Activated naive CD8-positive, alpha-beta T cell treated with anti-CD3 and anti-CD28 coated beads, Interleukin-2, amount 50 U/mL, for 24 hours (primary cell): ENCODE measurements at regions not wholly inside any gene's neighbourhood (a gene's known extent, or its start where the extent isn't known, plus 50 kb on each side); places are given as distances from the start of the nearest gene placed in this dataset.
"Not testable (repeated sequence)": the region's sequence is repeated elsewhere in the genome, so short reads cannot be mapped to it uniquely, and the experiment has no call there.

ENCODE experiments used
- ATAC-seq: fragments of 150-1000 bp; cut with Tn5 transposase; one replicate; pipeline ENCODE4 v1.10.0; 2021
- DNase-seq: peaks from one replicate; pipeline ENCODE4 v3.0.0; 2021
- H3K27ac Mint-ChIP-seq: one replicate; pipeline ENCODE4 v1.8.0; 2021; ENCODE audit warnings: mild to moderate bottlenecking, mixed read lengths
- H3K27me3 Mint-ChIP-seq: one replicate; pipeline ENCODE4 v1.8.0; 2021; ENCODE audit warnings: mixed read lengths
- H3K36me3 Mint-ChIP-seq: one replicate; pipeline ENCODE4 v1.8.0; 2021; ENCODE audit warnings: low read depth, mixed read lengths
- H3K4me1 Mint-ChIP-seq: one replicate; pipeline ENCODE4 v1.8.0; 2021; ENCODE audit warnings: mixed read lengths
- H3K4me3 Mint-ChIP-seq: one replicate; pipeline ENCODE4 v1.8.0; 2021; ENCODE audit warnings: mild to moderate bottlenecking, moderate library complexity, mixed read lengths
- H3K9me3 Mint-ChIP-seq: one replicate; pipeline ENCODE4 v1.8.0; 2021; ENCODE audit warnings: mixed read lengths

GRCh38 chr5:152556784-152557183 is 151.7 kb upstream of the NMUR2 start:
- Mint-ChIP-seq H3K27me3 (peaks cover 2% of the 10 kb centered on the region), H3K36me3 (no peaks in the 10 kb centered on the region), H3K4me3 (no peak overlapping the region), H3K9me3 (no peaks in the 10 kb centered on the region), H3K27ac (no peak overlapping the region), H3K4me1 (no peaks in the 10 kb centered on the region)
- no peak for ATAC-seq
- no peak for DNase-seq

GRCh38 chr5:152560512-152561137 is 155.5 kb upstream of the NMUR2 start:
- ATAC-seq (no peak), DNase-seq (peak; percentile 35)
- H3K27ac Mint-ChIP-seq, result no peak overlapping the region
- no peaks in the 10 kb centered on the region for H3K36me3 Mint-ChIP-seq
- no peak overlapping the region for H3K4me3 Mint-ChIP-seq
- H3K27me3 Mint-ChIP-seq, result no peaks in the 10 kb centered on the region
- H3K9me3 Mint-ChIP-seq, result no peaks in the 10 kb centered on the region
- H3K4me1 Mint-ChIP-seq, result no peaks in the 10 kb centered on the region

- no peaks in the 10 kb centered on the region for H3K4me1 Mint-ChIP-seq
- no peaks in the 10 kb centered on the region for H3K36me3 Mint-ChIP-seq
- no peaks in the 10 kb centered on the region for H3K9me3 Mint-ChIP-seq
- ATAC-seq (no peak), DNase-seq (no peak)
- H3K27ac Mint-ChIP-seq, result no peak overlapping the region
- no peak overlapping the region for H3K4me3 Mint-ChIP-seq
- H3K27me3 Mint-ChIP-seq, result no peaks in the 10 kb centered on the region
These were observed 162.9 kb upstream of the NMUR2 start for GRCh38 chr5:152568016-152568415.

- Mint-ChIP-seq H3K36me3 (no peaks in the 10 kb centered on the region), H3K4me1 (no peaks in the 10 kb centered on the region), H3K27me3 (no peaks in the 10 kb centered on the region), H3K27ac (no peak overlapping the region), H3K9me3 (no peaks in the 10 kb centered on the region), H3K4me3 (no peak overlapping the region)
- DNase-seq (no peak), ATAC-seq (no peak)
These were observed 167.7 kb upstream of the NMUR2 start for GRCh38 chr5:152572812-152573211.

GRCh38 chr5:152584103-152584502 is 179.0 kb upstream of the NMUR2 start:
- H3K4me1 Mint-ChIP-seq, result no peaks in the 10 kb centered on the region
- no peak for DNase-seq
- H3K9me3 Mint-ChIP-seq, result peaks cover 5% of the 10 kb centered on the region
- ATAC-seq, result no peak
- H3K4me3 Mint-ChIP-seq, result no peak overlapping the region
- H3K27ac Mint-ChIP-seq, result no peak overlapping the region
- peaks cover 5% of the 10 kb centered on the region for H3K27me3 Mint-ChIP-seq
- H3K36me3 Mint-ChIP-seq, result no peaks in the 10 kb centered on the region

- no peaks in the 10 kb centered on the region for H3K36me3 Mint-ChIP-seq
These were observed 187.3 kb upstream of the NMUR2 start for GRCh38 chr5:152592416-152592815.

GRCh38 chr5:152593388-152593787 is 188.3 kb upstream of the NMUR2 start:
- no peak overlapping the region for H3K4me3 Mint-ChIP-seq
- no peak for DNase-seq
- H3K27me3 Mint-ChIP-seq, result no peaks in the 10 kb centered on the region
- no peak for ATAC-seq
- no peaks in the 10 kb centered on the region for H3K4me1 Mint-ChIP-seq
- no peaks in the 10 kb centered on the region for H3K9me3 Mint-ChIP-seq
- H3K36me3 Mint-ChIP-seq, result no peaks in the 10 kb centered on the region
- no peak overlapping the region for H3K27ac Mint-ChIP-seq

More at GRCh38 chr5:152592416-152592815, 187.3 kb upstream of the NMUR2 start:
- DNase-seq (no peak), ATAC-seq (no peak)
- H3K27me3 Mint-ChIP-seq, result no peaks in the 10 kb centered on the region
- no peak overlapping the region for H3K27ac Mint-ChIP-seq
- H3K4me1 Mint-ChIP-seq, result no peaks in the 10 kb centered on the region
- no peak overlapping the region for H3K4me3 Mint-ChIP-seq
- no peaks in the 10 kb centered on the region for H3K9me3 Mint-ChIP-seq

GRCh38 chr5:152595405-152595804 is 190.3 kb upstream of the NMUR2 start:
- no peak overlapping the region for H3K27ac Mint-ChIP-seq
- no peaks in the 10 kb centered on the region for H3K36me3 Mint-ChIP-seq
- no peak overlapping the region for H3K4me3 Mint-ChIP-seq
- H3K9me3 Mint-ChIP-seq, result no peaks in the 10 kb centered on the region
- ATAC-seq (no peak), DNase-seq (no peak)
- H3K4me1 Mint-ChIP-seq, result no peaks in the 10 kb centered on the region
- no peaks in the 10 kb centered on the region for H3K27me3 Mint-ChIP-seq

- no peak for ATAC-seq
- no peaks in the 10 kb centered on the region for H3K4me1 Mint-ChIP-seq
- H3K36me3 Mint-ChIP-seq, result no peaks in the 10 kb centered on the region
- H3K4me3 Mint-ChIP-seq, result no peak overlapping the region
- H3K27ac Mint-ChIP-seq, result no peak overlapping the region
- H3K27me3 Mint-ChIP-seq, result no peaks in the 10 kb centered on the region
- H3K9me3 Mint-ChIP-seq, result no peaks in the 10 kb centered on the region
- no peak for DNase-seq
These were observed 194.0 kb upstream of the NMUR2 start for GRCh38 chr5:152599096-152599495.

- Mint-ChIP-seq H3K4me1 (no peaks in the 10 kb centered on the region), H3K27me3 (no peaks in the 10 kb centered on the region)
- ATAC-seq, result no peak
These were observed 197.0 kb upstream of the NMUR2 start for GRCh38 chr5:152601806-152602732.

GRCh38 chr5:152606050-152606449 is 201.0 kb upstream of the NMUR2 start:
- not testable (repeated sequence) for H3K27me3 Mint-ChIP-seq, ATAC-seq, H3K4me3 Mint-ChIP-seq, H3K27ac Mint-ChIP-seq, H3K9me3 Mint-ChIP-seq, H3K36me3 Mint-ChIP-seq, H3K4me1 Mint-ChIP-seq, DNase-seq

More at GRCh38 chr5:152601806-152602732, 197.0 kb upstream of the NMUR2 start:
- Mint-ChIP-seq H3K36me3 (no peaks in the 10 kb centered on the region), H3K27ac (no peak overlapping the region), H3K4me3 (no peak overlapping the region), H3K9me3 (no peaks in the 10 kb centered on the region)
- no peak for DNase-seq

- no peaks in the 10 kb centered on the region for H3K4me1 Mint-ChIP-seq
- H3K36me3 Mint-ChIP-seq, result no peaks in the 10 kb centered on the region
- no peak overlapping the region for H3K27ac Mint-ChIP-seq
- ATAC-seq (no peak), DNase-seq (no peak)
- no peaks in the 10 kb centered on the region for H3K9me3 Mint-ChIP-seq
- no peak overlapping the region for H3K4me3 Mint-ChIP-seq
- H3K27me3 Mint-ChIP-seq, result no peaks in the 10 kb centered on the region
These were observed 201.8 kb upstream of the NMUR2 start for GRCh38 chr5:152606776-152607364.

- H3K4me3 Mint-ChIP-seq, result no peak overlapping the region
- H3K27me3 Mint-ChIP-seq, result no peaks in the 10 kb centered on the region
- H3K4me1 Mint-ChIP-seq, result no peaks in the 10 kb centered on the region
- no peak overlapping the region for H3K27ac Mint-ChIP-seq
- no peaks in the 10 kb centered on the region for H3K9me3 Mint-ChIP-seq
- no peaks in the 10 kb centered on the region for H3K36me3 Mint-ChIP-seq
- ATAC-seq (no peak), DNase-seq (no peak)
These were observed 202.5 kb upstream of the NMUR2 start for GRCh38 chr5:152607401-152608160.

- no peaks in the 10 kb centered on the region for H3K4me1 Mint-ChIP-seq
- H3K4me3 Mint-ChIP-seq, result no peak overlapping the region
- H3K9me3 Mint-ChIP-seq, result no peaks in the 10 kb centered on the region
- H3K36me3 Mint-ChIP-seq, result no peaks in the 10 kb centered on the region
- no peak for DNase-seq
- no peaks in the 10 kb centered on the region for H3K27me3 Mint-ChIP-seq
- no peak overlapping the region for H3K27ac Mint-ChIP-seq
- no peak for ATAC-seq
These were observed 203.4 kb upstream of the NMUR2 start for GRCh38 chr5:152608458-152608857.
